ENCODE measurements at regions not wholly inside any gene's neighbourhood (a gene's known extent, or its start where the extent isn't known, plus 50 kb on each side); places are given as distances from the start of the nearest gene placed in this dataset.
"Not testable (repeated sequence)": the region's sequence is repeated elsewhere in the genome, so short reads cannot be mapped to it uniquely, and the experiment has no call there.

DNA sequence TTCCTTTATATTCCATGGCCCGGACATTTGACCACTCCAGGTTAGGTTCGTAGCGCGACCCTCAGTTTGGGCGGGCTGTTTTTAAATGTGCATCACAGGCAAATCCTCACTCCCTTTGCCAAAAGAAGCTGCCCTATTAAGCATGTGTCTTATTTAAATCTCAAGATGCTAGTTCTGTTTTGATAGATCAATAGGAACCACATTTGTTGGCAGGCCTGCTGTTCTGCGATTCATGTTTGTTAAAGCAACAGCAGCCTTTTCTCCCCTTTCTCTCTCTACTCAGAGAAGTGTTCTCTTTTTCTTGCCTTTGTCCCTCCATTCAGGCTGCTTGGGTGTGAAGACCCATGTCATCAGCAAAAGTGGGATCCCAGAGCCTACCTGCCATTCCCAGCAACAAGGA, 212.0 kb upstream of the SSTR4 start:
- DNase-seq: no peak

- DNase-seq: no peak
These were observed 211.0 kb upstream of the SSTR4 start for GRCh38 chr20:22824077-22824476.

- DNase-seq: no peak
These were observed 210.0 kb upstream of the SSTR4 start for GRCh38 chr20:22825076-22825475.

- DNase-seq: no peak
These were observed 209.6 kb upstream of the SSTR4 start for GRCh38 chr20:22825546-22825945.

DNA sequence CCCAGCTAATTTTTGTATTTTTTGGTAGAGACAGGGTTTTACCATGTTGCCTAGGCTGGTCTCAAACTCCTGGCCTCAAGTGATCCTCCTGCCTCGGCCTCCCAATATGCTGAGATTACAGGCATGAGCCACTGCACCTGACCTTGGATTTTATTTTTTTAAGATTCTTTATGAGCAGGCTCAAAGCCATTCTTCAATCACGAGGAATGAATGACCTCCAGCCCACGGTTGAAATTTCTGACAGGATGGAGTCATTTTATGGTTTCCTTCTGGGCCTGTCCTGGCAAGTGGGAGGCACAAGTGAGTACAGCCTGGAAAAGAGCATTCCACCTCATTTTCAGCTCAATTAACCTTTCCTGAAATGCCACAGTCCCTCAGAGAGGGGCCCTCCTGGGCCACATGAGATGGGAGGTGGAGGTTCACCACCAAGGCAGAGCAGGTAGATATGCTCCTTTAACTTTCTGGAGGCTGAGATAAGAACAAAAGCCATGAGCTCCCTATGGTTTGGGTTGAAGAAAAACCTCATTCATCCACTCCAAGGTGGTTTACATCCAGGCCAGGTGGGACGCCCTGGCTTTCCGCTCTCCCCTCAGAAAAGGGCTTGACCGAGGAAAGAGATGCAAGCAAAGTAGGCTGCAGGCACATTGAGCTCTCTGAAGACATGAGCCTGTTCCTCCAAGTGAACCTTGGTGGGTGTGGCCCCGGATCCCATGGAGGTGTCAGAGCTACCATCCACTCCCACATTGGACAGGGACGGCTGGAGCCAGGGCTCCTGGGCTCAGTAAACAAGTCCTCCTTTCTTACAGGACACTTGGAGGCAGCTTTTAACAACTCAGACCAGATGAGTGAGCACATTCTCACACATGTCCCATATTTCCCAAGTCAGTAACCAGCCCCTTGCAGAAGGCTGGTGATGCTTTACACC, 208.5 kb upstream of the SSTR4 start:
- DNase-seq: no peak

- DNase-seq: no peak
These were observed 207.2 kb upstream of the SSTR4 start for GRCh38 chr20:22827916-22828315.

DNA sequence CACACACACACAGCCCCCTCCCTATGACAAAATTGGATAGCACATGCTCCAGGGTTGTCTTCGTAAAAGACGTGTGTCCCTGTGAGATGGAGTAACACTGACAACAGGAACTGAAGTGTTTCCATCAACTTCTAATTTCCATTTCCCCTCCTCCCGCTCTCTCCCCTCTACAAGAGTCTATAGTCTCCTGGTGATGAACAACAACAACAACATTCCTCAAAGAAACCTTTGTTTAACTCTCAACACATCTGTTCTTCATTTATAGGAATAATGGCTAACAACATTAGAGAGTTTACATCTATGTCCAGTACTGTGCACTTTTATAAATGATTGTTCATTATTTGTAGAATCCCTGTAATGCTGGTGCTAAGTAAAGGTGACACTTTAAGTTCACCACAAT, 205.8 kb upstream of the SSTR4 start:
- no peak for DNase-seq

- DNase-seq: no peak
These were observed 205.0 kb upstream of the SSTR4 start for GRCh38 chr20:22830138-22830537.

- DNase-seq: not testable (repeated sequence)
These were observed 204.4 kb upstream of the SSTR4 start for GRCh38 chr20:22830715-22831114.

DNA sequence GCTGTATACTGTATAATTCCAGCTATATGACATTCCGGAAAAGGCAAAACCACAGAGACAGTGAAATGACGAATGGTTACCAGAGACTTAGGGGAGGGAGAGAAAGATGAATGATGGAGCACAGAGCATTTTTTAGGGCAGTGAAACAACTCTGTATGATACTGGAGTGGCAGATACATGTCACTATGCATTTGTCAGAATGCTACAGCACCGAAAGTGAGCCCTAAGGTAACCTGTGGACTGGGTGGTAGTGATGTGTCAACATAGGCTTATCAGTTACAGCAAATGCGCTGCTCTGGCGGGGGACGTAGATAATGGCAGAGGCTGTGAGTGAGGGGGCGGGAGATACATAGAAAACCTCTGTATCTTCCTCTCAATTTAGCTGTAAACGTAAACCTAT, 201.3 kb upstream of the SSTR4 start:
- no peak for DNase-seq

GRCh38 chr20:22834651-22835256, 200.4 kb upstream of the SSTR4 start:
- no peak for DNase-seq

DNA sequence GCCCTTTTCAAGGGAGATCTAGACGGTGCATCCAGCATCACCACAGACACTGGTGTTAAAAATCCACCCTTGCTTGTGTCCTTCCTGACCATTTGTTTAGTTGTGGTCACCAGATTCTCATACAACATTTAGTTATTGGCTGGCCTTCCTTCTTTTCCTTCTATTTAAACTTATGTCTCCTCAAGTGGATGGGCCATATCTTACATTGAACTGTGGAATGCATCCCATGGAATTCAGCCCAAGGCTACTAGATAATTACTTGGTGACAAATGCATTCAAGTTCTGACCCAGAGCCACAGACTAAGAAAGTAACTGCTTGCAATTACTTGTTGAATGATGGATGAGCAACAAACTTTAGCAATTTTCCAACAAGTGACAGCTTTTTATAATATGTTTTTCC, 198.9 kb upstream of the SSTR4 start:
- DNase-seq: no peak

- DNase-seq: no peak
These were observed 198.2 kb upstream of the SSTR4 start for GRCh38 chr20:22836877-22837276.

- no peak for DNase-seq
These were observed 197.1 kb upstream of the SSTR4 start for GRCh38 chr20:22838001-22838400.

- no peak for DNase-seq
These were observed 193.3 kb upstream of the SSTR4 start for GRCh38 chr20:22841846-22842245.

- no peak for DNase-seq
These were observed 192.3 kb upstream of the SSTR4 start for GRCh38 chr20:22842793-22843192.

DNA sequence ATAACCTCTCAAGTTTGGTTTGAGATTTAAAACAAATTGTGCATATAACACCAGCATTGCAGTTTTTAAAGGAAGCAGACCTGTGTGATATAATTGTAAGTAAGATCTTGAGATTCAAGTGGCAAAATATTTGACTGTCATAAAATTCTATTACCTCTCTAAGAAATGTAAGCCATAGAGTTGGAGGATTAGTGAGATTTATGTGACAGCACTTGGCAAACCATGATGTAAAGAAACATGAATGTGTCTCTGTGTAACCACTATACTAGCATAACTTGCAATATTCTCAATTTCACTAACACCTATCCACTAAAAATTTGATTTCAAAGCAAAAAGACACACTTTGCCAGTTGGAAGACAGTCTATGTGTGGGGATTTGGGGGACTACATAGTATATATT, 190.2 kb upstream of the SSTR4 start:
- no peak for DNase-seq

- DNase-seq: no peak
These were observed 188.2 kb upstream of the SSTR4 start for GRCh38 chr20:22846863-22847262.

DNA sequence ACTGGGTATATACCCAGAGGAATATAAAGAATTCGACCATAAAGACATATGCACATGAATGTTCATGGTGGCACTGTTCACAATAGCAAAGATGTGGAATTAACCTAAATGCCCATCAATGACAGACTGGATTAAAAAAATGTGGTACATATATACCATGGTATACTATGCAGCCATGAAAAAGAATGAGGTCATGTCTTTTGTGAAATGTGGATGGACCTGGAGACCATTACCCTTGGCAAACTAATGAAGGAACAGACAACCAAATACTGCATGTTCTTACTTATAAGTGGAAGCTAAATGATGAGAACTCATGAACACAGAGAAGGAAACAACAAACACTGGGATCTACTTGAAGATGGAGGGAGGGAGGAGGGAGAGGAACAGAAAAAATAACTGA, 186.7 kb upstream of the SSTR4 start:
- DNase-seq: no peak

DNA sequence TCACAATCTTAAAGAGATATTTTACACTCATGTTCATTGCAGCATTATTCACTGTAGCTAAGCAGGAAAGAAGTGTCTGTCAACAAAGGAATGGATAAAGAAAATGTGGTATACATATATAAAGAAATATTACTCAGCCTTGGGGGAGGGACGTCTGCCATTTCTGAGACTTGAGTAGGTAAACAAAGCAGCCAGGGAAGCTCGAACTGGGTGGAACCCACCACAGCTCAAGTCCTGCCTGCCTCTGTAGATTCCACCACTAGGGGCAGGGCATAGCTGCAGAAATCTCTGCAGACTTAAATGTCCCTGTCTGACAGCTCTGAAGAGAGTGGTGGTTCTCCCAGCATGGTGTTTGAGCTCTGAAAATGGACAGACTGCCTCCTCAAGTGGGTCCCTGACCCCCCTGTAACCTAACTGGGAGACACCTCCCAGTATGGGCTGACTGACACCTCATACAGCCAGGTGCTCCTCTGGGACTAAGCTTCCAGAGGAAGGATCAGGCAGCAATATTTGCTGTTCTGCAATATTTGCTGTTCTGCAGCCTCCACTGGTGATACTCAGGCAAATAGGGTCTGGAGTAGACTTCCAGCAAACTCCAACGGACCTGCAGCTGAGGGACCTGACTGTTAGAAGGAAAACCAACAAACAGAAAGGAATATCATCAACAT, 183.3 kb upstream of the SSTR4 start:
- DNase-seq: not testable (repeated sequence)

DNA sequence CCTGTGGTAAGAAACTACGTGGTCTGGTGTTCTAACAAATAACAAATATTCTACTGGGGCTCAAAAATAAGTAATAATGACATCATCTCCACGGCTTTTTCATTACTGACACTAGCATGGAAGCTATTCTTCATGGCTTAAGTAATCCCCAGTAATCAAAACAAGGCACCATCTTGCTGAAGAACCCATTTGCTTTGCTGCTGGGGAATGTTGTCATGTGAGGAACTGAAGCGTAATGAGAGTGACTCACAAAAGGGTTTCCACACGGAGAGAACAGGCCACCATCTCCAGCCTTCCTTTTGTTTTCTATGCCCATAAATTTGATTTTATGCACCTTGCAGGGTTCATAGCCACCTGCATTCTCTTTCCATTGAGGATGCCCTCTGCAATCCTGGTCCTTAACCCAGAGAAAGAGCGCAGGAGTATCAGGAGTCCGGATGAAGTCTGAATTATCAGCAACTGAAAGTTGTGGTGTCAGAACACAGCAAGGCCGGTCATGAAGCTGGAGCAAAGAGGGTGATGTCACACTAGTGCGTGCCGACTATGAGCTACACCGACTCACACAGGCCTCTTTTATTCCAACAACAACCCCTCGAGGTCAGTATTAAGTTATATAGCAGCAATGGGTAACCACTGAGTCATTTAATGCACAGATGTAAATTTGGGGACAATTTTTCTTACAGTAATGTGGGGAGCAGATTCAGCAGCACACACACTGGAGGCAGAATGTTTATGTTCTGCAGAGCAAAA, 173.7 kb upstream of the SSTR4 start:
- DNase-seq: no peak

DNA sequence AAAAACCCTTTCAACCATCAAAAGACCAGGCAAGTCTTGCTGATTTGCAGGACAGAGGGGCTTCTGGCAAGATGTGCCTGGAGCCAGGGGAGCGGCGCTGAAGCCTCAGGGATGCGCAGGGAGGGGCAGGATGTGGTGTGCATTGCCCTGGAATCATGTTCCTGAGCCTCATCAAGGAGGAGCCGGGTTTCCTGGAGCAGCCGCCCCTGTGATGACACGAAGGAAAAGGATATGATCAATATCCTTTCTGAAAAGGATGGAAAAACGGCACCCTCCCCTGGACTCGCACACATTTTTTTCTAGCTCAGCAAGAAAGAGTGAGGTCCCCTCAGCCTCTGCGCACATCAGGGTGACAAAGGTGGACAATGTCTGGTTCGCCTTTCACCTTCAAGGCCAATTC, 173.1 kb upstream of the SSTR4 start:
- no peak for DNase-seq

GRCh38 chr20:22862671-22863230, 172.4 kb upstream of the SSTR4 start:
- no peak for DNase-seq

Data from activated CD4-positive, alpha-beta T cell treated with anti-CD3 and anti-CD28 coated beads, Interleukin-2, amount 50 U/mL, for 4 hours (primary cell).